Fibroblast of mammary gland (primary cell): ENCODE measurements at regions not wholly inside any gene's neighbourhood (a gene's known extent, or its start where the extent isn't known, plus 50 kb on each side); places are given as distances from the start of the nearest gene placed in this dataset.
A peak's percentile ranks its signal among the peaks of the same experiment; 100 is the strongest.

Experiments
- DNase-seq: peaks from one replicate; pipeline ENCODE4 v3.0.0-alpha.2; 2010; ENCODE audit warnings: low read depth
- H3K4me3 ChIP-seq: 2 replicates; pipeline ENCODE4 v1.5.1; 2011; ENCODE audit warnings: low read depth, mild to moderate bottlenecking, low read length, moderate library complexity; ENCODE audit not compliant: control insufficient read depth
- CTCF ChIP-seq: conservative IDR thresholded peaks from 2 replicates; pipeline ENCODE4 v1.5.1; 2011; ENCODE audit warnings: low read depth, low read length, inconsistent platforms; ENCODE audit not compliant: control insufficient read depth, insufficient read depth

GRCh38 chr5:133714161-133714915 lies 102.0 kb upstream of the FSTL4 start:
- peak; percentile 84 for DNase-seq
- H3K4me3 ChIP-seq: no peak overlapping the region
- TF ChIP-seq CTCF: no peak

GRCh38 chr5:133713751-133714150 lies 101.4 kb upstream of the FSTL4 start:
- peak; percentile 51 for DNase-seq
- TF ChIP-seq CTCF: no peak
- no peak overlapping the region for H3K4me3 ChIP-seq

- no peak for DNase-seq
- TF ChIP-seq CTCF: no peak
- no peak overlapping the region for H3K4me3 ChIP-seq
Measured at GRCh38 chr5:133713209-133713608, 100.9 kb upstream of the FSTL4 start.

- no peak for TF ChIP-seq CTCF
- no peak for DNase-seq
- H3K4me3 ChIP-seq: no peak overlapping the region
Measured at GRCh38 chr5:133712562-133712961, 100.2 kb upstream of the FSTL4 start.

GRCh38 chr5:133709209-133709725 lies 96.9 kb upstream of the FSTL4 start:
- no peak for TF ChIP-seq CTCF
- peak; percentile 20 for DNase-seq
- no peak overlapping the region for H3K4me3 ChIP-seq

GRCh38 chr5:133708331-133708850 lies 96.0 kb upstream of the FSTL4 start:
- no peak for TF ChIP-seq CTCF
- DNase-seq: no peak
- no peak overlapping the region for H3K4me3 ChIP-seq
